HepG2 (cell line): ENCODE measurements at regions not wholly inside any gene's neighbourhood (a gene's known extent, or its start where the extent isn't known, plus 50 kb on each side); places are given as distances from the start of the nearest gene placed in this dataset.

ENCODE experiments used
- ATAC-seq: fragments of 200-7000 bp; cut with Tn5 transposase; 3 replicates; pipeline ENCODE4 v1.9.1; 2020; ENCODE audit warnings: mild to moderate bottlenecking, moderate library complexity
- BruUV-seq: library from RNA; stranded (reverse); fragments of 400-500 nt; replicated peaks from 2 replicates; lab custom pipeline; 2021; lab: Mats Ljungman, UMichigan
- CTCF ChIA-PET: fragments of 300-600 bp; formaldehyde crosslinking; extraction: SDS; loops from one replicate; lab custom pipeline; 2021; ENCODE audit warnings: low total read pairs, inconsistent platforms, low intra/inter-chr PET ratio; lab: Yijun Ruan, JAX
- POLR2A ChIA-PET: fragments of 350-600 bp; sonication (Branson Sonifier 250); formaldehyde crosslinking; loops from one replicate; lab custom pipeline; 2020; ENCODE audit warnings: antibody characterized with exemption, inconsistent platforms; lab: Yijun Ruan, JAX
- DNase-seq: peaks from one replicate; pipeline ENCODE4 v3.0.0-alpha.2; 2015; ENCODE audit warnings: low spot score
- FAIRE-seq: peaks from 3 replicates; lab custom pipeline; 2011; peaks lifted over from hg19 to GRCh38; lab: Jason Lieb, UNC
- H2AFZ ChIP-seq: one replicate; pipeline ENCODE4 v1.6.1; 2011; ENCODE audit warnings: low read length, inconsistent platforms
- H3K27ac ChIP-seq: fragments of 300-600 bp; 3 replicates; pipeline ENCODE4 v1.8.0; 2011; ENCODE audit warnings: mixed run types, mild to moderate bottlenecking, mixed read lengths, low read length, inconsistent platforms; ENCODE audit not compliant: insufficient read depth; ENCODE audit errors: extremely low read length
- H3K27me3 ChIP-seq, 2 experiments: fragments of 200-600 bp in 1 of 2; 2 replicates in 1 of 2; 3 replicates in 1 of 2; pipeline versions ENCODE4 v1.6.0 to v1.8.0; 2011; ENCODE audit warnings: low read length in 2 of 2, mild to moderate bottlenecking in 2 of 2, moderate library complexity in 2 of 2, inconsistent platforms in 1 of 2; ENCODE audit not compliant: insufficient read depth in 2 of 2, control insufficient read depth in 1 of 2
- H3K36me3 ChIP-seq, 2 experiments: fragments of 200-600 bp in 1 of 2; replicated peaks in 1 of 2; 2 replicates in 1 of 2; 3 replicates in 1 of 2; pipeline versions ENCODE4 v1.5.1 to v1.8.0; 2011; ENCODE audit warnings: low read length in 2 of 2, inconsistent platforms in 1 of 2; ENCODE audit not compliant: insufficient read depth in 2 of 2, control insufficient read depth in 1 of 2
- H3K4me1 ChIP-seq: 2 replicates; pipeline ENCODE4 v1.5.1; 2012; ENCODE audit warnings: low read length, inconsistent platforms; ENCODE audit not compliant: insufficient read depth
- H3K4me2 ChIP-seq: 2 replicates; pipeline ENCODE4 v1.6.0; 2011; ENCODE audit warnings: low read depth, low read length, inconsistent platforms
- H3K4me3 ChIP-seq, 3 experiments: fragments of 200-600 bp in 1 of 3; sonication (generic), shearing (Covaris generic) in 1 of 3; replicated peaks in 1 of 3; 2 replicates each; pipeline ENCODE4 v1.5.1; 2011 to 2016; ENCODE audit warnings: low read length in 3 of 3, inconsistent platforms in 2 of 3, low read depth in 2 of 3, mild to moderate bottlenecking in 2 of 3, control low read depth in 1 of 3, mixed read lengths in 1 of 3; ENCODE audit not compliant: insufficient read depth in 1 of 3
- H3K79me2 ChIP-seq: one replicate; pipeline ENCODE4 v1.6.1; 2011; ENCODE audit warnings: low read length, inconsistent platforms; ENCODE audit not compliant: insufficient read depth
- H3K9ac ChIP-seq: 2 replicates; pipeline ENCODE4 v1.6.0; 2011; ENCODE audit warnings: mild to moderate bottlenecking, low read depth, low read length, inconsistent platforms; ENCODE audit not compliant: insufficient read depth
- H3K9me3 ChIP-seq: 2 replicates; pipeline ENCODE4 v1.5.1; 2012; ENCODE audit warnings: mild to moderate bottlenecking, low read length
- H4K20me1 ChIP-seq: 2 replicates; pipeline ENCODE4 v1.6.0; 2011; ENCODE audit warnings: inconsistent platforms, mild to moderate bottlenecking, low read length, moderate library complexity; ENCODE audit not compliant: insufficient read depth
- AFF4 ChIP-seq: sonication (generic); formaldehyde crosslinking; IDR thresholded peaks from 2 replicates; pipeline ENCODE4 v1.4.0; 2020; ENCODE audit warnings: missing genetic modification reagents
- CEBPG ChIP-seq: IDR thresholded peaks from 2 replicates; pipeline ENCODE4 v1.6.1; 2016
- XRCC5 ChIP-seq: fragments of 200-400 bp; formaldehyde crosslinking; optimal IDR thresholded peaks from 2 replicates; pipeline ENCODE3; 2017; ENCODE audit warnings: mild to moderate bottlenecking, low read length
- ZNF7 ChIP-seq: IDR thresholded peaks from 2 replicates; pipeline ENCODE4 v1.6.1; 2016; ENCODE audit warnings: missing biosample characterization, missing genetic modification reagents
- ZNF772 ChIP-seq: sonication (generic); formaldehyde crosslinking; IDR thresholded peaks from 2 replicates; pipeline ENCODE4 v1.5.0; 2020; ENCODE audit warnings: mild to moderate bottlenecking, missing genetic modification reagents
- WGBS: methylation state at CpG from one replicate; pipeline ENCODE4 v1.1.6; 2017; ENCODE audit warnings: low lambda C conversion rate; 5-methylcytosine and 5-hydroxymethylcytosine counted together
- in situ Hi-C: cut with HindIII; loops from 2 replicates; pipeline ENCODE4 v1.10.0; 2017; ENCODE audit warnings: low pct_unique_long_range_greater_than_20kb; ENCODE audit not compliant: extremely low pct_ligation_motif_present
- intact Hi-C: fragments of 100-400 bp; cut with micrococcal nuclease; formaldehyde crosslinking; loops from one replicate; pipeline ENCODE4 v1.10.0; 2022; ENCODE audit not compliant: unreplicated experiment
- TF ChIP-seq, protein P1 (sequence below): sonication (generic); formaldehyde crosslinking; conservative IDR thresholded peaks from 2 replicates; pipeline ENCODE4 v1.8.1; 2023; ENCODE audit warnings: missing genetic modification reagents
- TF ChIP-seq, protein P2 (sequence below): IDR thresholded peaks from 2 replicates; pipeline ENCODE4 v1.6.1; 2018; ENCODE audit warnings: missing genetic modification reagents, mild to moderate bottlenecking, missing compliant biosample characterization

- TF ChIP-seq, protein P1, sequence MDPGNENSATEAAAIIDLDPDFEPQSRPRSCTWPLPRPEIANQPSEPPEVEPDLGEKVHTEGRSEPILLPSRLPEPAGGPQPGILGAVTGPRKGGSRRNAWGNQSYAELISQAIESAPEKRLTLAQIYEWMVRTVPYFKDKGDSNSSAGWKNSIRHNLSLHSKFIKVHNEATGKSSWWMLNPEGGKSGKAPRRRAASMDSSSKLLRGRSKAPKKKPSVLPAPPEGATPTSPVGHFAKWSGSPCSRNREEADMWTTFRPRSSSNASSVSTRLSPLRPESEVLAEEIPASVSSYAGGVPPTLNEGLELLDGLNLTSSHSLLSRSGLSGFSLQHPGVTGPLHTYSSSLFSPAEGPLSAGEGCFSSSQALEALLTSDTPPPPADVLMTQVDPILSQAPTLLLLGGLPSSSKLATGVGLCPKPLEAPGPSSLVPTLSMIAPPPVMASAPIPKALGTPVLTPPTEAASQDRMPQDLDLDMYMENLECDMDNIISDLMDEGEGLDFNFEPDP: no peak
- TF ChIP-seq ZNF772 (CRISPR knock-in tag) (no peak), CEBPG (CRISPR knock-in tag) (no peak)
- TF ChIP-seq, protein P2, sequence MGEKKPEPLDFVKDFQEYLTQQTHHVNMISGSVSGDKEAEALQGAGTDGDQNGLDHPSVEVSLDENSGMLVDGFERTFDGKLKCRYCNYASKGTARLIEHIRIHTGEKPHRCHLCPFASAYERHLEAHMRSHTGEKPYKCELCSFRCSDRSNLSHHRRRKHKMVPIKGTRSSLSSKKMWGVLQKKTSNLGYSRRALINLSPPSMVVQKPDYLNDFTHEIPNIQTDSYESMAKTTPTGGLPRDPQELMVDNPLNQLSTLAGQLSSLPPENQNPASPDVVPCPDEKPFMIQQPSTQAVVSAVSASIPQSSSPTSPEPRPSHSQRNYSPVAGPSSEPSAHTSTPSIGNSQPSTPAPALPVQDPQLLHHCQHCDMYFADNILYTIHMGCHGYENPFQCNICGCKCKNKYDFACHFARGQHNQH (CRISPR knock-in tag): no peak
- TF ChIP-seq, all 625 proteins: peak for 0
These were observed 224.6 kb downstream of the BCOR start (continued) for GRCh38 chrX:39873117-39873516.

DNA sequence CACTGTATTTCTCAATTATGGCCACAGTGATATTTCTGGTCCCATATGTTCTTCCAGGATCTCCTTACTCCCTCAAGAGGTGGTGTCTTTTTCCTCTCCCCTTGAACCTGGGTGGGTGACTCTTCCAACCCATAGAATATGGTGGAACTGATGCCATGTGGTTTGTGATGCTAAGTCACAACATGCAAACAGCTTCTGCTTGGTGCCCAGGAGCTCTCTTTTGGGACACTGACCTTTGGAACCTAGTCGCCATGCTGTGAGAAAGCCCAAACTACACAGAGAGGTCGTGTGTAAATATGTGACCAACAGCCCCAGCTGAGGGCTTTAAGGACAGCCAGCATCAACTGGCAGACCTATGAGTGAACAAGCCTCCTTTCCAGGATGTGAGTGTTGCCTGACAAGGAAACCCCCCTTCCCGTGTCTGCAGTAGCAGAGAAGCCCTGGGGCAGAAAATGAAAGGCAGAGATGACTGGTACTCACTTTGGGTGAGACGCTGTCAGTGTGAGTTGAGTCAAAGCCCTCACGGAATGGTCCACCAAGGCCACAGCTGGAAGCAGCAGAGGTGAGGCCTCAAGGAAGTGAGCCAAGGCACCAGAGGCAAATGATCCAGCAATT, 223.4 kb downstream of the BCOR start:
- BruUV-seq: no TSS peak
- no peak overlapping the region for H3K27ac ChIP-seq

More for the DNA sequence above, 223.4 kb downstream of the BCOR start:
- in situ Hi-C loops (no loop called here), intact Hi-C loops (no loop called here)
- H3K4me3 ChIP-seq: no peak overlapping the region
- H3K9ac ChIP-seq: no peak overlapping the region
- no peak overlapping the region for H2AFZ ChIP-seq
- H3K4me2 ChIP-seq: no peak overlapping the region
- CTCF ChIA-PET: no interaction called here
- no peaks in the 10 kb centered on the region for H3K27me3 ChIP-seq
- no peak for TF ChIP-seq AFF4 (CRISPR knock-in tag)
- TF ChIP-seq ZNF7 (CRISPR knock-in tag): no peak
- no peak for TF ChIP-seq XRCC5
- no peaks in the 10 kb centered on the region for H3K36me3 ChIP-seq
- no peaks in the 10 kb centered on the region for H3K4me1 ChIP-seq
- no peak for DNase-seq
- ATAC-seq: no peak
- no peak for FAIRE-seq
- H4K20me1 ChIP-seq: no peaks in the 10 kb centered on the region
- WGBS: 55% methylated on average over 2 of the region's 5 CpGs
- POLR2A ChIA-PET: no interaction called here
- H3K79me2 ChIP-seq: no peaks in the 10 kb centered on the region
- no peaks in the 10 kb centered on the region for H3K9me3 ChIP-seq
